CD4-positive, alpha-beta T cell treated with Interleukin-17A for 1 hour (primary cell): ENCODE measurements at regions not wholly inside any gene's neighbourhood (a gene's known extent, or its start where the extent isn't known, plus 50 kb on each side); places are given as distances from the start of the nearest gene placed in this dataset.
"Not testable (repeated sequence)": the region's sequence is repeated elsewhere in the genome, so short reads cannot be mapped to it uniquely, and the experiment has no call there.

ENCODE experiments used
- DNase-seq: peaks from one replicate; pipeline ENCODE4 v3.0.0-alpha.2; 2020

DNA sequence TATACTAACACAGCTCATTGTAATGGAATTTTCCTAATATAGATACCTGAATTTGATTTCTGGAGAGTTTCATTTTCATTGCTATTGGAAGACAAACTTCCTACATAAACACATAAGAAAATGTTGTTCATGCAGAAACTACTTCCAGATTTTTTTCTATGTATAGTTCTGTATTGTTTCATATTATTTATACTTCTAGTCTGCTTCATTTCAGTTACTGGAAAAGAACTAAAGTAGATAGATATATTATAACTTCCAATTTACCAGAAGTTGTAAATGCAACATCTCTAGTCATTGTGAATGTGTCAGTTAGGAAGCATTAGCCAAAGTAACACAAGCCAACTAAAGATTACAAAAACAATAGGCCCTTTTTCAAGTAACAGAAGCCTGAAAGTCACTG, 147.3 kb upstream of the ZNF385D start:
- DNase-seq, result no peak

DNA sequence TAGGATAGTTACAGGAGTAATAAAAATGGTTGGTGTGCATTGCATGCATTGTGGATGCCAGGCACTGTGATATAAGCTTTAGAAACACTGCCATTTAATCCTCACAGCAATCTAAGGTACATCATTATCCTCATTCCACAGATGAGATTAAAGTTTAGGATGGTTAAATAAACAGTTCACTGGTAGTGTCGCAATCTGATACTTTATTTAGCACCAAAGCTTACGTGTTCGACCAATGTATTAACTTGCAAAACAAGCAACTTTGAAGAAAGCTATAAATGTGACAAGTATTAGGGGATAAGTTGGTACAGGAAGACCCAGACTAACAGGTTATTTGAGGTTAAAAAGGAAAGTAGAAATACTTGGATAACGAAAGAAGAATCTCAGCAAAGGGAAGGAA, 150.5 kb upstream of the ZNF385D start:
- no peak for DNase-seq

DNA sequence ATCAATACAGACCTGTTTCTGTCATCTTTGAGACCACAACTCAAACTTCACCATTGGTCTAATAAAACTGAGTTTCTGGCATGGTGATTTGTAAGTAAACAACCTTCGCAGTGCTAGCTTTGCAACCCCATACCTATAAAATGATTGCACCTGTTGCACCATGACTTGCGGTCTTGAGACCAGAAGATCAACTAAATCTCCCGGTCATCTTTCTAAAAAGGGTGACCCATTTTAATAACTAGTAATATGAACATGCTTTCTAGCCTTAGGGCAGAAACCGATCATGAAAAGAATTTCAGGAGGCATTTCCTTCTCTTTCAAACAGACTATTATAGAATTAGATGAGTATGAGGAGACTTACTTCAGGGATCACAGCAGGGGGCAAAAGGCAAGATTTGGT, 151.9 kb upstream of the ZNF385D start:
- no peak for DNase-seq

DNA sequence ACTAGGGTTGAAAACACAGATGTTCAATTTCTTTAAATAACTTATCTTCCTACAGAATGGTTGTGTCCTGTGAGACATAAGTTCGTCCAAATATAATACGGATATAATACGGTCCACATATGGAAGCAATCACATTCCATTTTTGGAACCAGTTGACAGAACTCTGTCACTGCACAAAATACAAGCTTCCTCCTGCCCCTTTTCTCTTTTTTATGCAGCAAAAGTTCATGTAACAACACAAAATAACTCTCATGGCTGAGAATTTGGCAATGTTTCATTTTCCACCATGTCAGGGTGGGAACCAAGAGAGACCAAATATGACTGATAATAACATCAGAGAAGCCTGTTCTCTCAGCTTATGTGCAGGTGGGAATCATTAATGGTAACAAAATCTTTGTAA, 158.1 kb upstream of the ZNF385D start:
- no peak for DNase-seq

DNA sequence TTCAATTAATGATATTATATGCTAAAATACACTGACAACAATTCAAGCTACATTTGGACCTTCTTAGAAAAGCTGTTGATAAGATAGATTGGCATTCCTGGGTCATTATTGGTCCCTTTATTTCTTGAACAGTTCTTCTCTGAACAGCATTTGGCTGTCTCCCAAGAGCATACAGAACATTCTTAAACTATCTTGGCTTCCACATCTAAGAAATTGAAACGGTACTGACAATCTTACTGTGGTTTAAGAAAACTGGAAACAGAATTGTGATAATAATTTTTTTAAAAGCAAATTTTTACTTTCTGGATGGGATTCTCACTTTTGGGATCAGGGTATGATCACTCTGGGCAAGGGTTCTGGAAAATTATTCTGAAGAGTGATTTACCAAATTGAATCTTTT, 161.7 kb upstream of the ZNF385D start:
- no peak for DNase-seq

DNA sequence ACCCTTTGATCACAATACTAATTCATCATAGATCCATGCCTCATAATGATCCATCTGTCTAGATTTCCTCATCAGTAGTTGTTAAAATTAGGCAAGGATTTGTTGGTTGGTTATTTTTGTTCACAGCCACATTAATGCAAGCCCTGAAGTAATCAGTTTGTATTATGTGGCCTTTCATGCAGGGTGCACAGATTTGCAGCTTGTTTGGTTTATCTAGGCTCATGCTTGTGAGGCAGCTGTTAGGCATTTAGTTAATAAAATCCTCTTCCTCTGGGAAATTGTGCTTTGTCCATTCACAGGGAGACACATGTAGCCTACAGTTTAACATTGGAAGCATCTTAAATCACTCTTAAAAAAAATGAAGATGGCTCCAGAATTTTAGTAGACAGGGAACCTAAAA, 162.8 kb upstream of the ZNF385D start:
- DNase-seq, result no peak

DNA sequence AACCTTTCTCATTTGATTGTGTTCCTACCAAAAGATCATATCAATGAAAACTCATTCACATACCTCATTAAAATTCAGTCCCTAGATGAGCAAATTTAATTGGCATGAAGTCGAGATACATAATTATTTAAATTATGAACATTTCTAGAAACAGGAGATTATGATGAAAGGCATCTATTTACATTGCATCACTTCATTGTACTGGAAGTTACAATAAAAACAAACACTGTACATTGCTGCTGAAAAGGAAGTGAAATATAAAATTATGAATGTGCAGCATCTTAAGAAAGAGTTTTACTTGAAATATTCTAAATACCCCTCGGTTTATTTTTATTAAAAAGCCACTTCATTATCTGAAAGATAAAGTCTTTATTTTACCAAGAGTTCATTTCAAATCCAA, 163.4 kb upstream of the ZNF385D start:
- DNase-seq, result no peak

DNA sequence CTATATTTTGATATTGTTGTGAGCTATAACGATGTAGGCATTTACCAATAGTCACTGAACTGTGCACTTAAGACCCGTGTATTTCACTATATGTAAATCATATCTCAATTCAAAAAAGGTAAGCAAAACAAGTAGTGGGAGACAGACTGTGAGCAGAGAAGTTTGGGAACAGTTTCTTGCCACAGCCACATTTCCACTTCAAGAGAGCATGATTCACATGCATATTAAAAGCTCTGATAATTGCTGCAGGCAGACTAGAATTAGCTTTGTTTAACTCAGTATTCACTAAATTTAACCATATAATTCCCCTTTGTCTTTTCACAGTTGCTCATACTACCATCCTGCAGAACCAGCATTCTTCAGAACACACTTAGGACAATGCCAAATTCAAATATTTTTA, 168.4 kb upstream of the ZNF385D start:
- no peak for DNase-seq

DNA sequence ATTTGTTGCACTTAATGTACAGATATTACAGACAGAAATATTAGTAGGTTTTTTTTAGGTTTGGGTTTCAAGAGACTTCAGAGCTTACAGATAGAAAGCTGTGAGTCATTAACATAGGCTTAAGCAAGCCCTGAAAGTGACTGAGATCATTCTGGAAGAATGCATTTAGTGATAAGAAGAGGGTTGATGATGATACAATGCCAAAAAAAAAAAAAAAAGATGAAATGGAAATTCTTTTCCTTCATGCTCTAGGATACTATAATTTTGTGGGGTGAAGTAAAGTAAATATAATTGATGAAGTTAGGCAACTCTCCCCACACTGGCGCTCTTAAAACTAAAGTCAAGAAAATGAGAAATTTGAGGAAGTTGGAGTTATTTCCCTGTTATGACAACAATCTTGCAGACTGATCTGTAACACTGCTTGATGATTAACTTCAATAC, 169.4 kb upstream of the ZNF385D start:
- no peak for DNase-seq

DNA sequence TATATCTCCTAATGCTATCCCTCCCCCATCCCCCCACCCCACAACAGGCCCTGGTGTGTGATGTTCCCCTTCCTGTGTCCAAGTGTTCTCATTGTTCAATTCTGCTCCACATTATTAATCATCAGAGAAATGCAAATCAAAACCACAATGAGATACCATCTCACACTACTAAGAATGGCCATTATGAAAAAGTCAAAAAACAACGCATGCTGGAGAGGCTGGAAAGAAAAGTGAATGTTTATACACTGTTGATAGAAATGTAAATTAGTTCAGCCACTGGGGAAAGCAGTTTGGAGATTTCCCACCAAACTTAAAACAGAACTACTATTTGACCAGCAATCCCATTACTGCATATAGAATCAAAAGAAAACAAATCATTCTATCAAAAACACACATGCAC, 172.1 kb upstream of the ZNF385D start:
- not testable (repeated sequence) for DNase-seq

DNA sequence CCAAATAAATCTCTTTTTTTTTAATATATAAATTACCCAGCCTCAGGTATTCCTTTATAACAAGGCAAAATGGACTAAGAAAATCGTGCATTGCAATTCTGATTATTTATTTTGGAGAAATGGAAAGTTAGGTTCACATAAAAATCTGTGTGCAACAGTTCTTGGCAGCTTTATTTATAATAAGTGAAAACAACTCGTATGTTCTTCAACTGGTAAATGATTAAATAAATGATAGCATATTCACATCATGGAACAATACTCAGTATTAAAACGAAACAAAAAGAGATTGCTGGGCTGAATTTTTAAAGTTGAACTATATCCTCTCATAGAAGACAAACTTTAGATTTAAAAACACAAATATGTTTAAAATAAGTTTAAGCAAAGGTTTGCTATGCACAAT, 176.3 kb upstream of the ZNF385D start:
- DNase-seq, result no peak

DNA sequence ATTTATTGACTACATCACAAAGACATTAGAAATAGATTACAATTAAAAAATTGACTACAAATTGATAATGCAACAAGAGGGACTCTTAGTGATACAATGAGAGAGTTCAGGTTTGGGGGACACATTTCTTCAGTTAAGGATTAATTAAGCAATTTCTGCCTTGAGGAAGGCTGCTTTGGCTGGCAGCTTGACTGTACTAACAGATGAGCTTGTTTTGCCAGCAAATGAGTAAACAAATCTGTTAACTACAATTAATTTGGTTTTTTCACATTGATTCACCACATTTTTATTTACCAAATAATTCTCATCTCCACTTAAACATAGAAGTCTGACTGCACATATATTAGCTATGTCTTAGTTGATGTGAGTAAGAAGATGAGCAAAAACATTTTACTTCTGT, 183.6 kb upstream of the ZNF385D start:
- DNase-seq, result no peak

DNA sequence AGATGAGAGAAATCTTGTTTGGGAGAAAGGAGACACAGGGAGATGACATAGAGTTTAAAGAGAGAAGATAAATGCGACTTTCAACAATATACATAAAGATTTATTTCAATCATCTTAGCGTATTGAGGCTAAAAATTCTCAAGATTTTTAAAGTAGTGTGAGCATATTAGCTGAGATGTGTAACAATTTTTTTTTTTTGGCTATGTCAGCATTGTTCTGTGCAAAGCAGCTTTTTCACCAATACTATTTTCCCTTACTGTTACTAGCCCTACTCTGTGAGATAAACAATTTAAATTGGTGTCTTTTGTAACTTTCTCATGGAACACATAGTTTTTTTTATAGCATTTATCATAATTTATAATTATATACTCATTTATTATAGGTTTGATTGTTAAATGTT, 185.2 kb upstream of the ZNF385D start:
- no peak for DNase-seq

DNA sequence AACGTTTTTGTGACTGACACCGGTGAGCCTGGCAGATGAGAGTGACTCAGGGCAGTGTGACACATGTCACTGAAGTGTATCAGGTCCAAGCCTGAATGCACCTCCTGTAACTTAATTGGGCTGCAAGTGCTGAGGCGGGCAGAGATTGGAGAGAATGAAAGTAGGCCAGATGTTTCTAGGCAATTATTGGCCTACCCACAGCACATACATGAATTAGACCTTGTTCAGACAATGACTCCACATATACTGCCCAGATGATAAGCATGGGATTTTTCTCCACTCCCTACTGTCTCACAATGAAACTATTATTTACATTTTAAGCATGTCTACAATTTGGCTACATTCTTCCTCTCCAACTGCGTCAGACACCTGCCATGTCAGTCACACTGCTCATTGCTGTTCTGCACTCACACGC, 187.3 kb upstream of the ZNF385D start:
- DNase-seq, result no peak

DNA sequence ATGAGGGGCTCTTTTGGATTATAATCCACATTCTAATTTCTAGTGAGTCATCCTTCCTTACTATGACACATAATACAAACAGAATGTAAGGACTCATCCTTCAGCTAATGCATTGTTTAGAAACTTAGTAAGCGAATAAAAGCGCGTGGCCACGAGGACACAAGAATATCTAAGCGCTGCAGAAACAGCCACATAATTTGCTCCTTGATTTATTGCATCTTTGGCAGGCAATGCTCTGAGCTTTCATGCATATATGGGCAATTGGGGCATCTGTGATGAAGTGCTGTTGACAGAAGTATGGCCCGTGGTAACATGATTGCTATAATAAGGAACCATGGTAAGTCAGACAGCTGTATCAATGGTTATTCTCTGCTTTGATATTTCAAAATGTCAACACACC, 191.3 kb upstream of the ZNF385D start:
- no peak for DNase-seq

DNA sequence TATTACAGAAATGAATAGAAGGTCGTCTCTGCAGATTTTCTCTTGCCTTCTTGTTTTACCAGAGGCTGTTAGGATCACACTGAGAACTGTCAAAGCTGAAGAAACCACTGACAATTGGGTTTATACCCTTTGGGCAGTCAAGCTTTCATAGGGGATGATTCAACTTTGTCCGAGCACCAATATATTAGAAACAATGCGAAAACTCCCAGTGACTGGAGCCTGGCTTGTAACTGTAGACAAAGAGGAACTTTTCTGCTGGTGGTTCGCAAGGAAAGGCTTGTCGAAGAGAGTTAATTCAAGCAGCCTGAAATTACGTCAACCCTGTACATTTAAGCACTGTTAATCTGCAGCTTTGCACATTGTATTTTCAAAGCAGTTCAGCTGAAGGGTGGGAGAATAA, 193.2 kb upstream of the ZNF385D start:
- DNase-seq, result no peak

DNA sequence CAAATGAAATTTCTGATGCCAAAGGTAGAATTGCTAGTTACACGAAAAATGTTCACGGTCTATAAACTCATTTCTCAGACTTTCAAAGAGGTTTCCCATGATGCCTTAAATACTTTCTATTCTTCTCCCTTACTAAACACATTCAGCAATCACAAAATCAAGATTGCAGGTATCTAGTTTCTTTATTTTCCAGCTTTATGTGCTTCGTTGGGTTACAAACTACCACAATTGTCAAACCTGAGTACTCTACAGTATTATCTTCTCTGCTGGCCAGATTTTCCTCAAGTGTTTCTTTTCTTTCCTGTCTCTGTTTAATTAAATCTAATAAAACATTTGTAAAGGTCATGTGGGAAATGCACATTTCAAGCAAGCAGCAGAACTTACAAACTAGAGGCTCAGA, 201.8 kb upstream of the ZNF385D start:
- DNase-seq, result no peak

DNA sequence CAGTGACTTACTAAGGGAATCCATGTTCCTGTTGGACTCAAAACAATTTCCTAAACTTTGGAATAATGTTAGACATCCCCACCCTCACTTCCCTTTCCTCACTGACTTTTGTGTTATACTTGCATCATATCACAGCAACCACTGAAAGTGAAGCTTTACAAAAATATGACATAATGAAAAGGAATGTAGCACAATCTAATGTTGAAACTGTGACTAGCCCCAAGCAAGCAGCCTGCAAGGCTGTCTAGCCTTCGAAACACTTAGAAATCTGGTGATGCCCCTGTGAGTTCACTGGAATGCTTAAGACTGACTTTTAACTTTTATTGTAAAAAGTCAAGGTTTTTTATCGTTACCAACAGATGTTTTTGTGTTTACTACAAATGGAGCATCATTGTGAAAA, 203.7 kb upstream of the ZNF385D start:
- DNase-seq, result no peak

DNA sequence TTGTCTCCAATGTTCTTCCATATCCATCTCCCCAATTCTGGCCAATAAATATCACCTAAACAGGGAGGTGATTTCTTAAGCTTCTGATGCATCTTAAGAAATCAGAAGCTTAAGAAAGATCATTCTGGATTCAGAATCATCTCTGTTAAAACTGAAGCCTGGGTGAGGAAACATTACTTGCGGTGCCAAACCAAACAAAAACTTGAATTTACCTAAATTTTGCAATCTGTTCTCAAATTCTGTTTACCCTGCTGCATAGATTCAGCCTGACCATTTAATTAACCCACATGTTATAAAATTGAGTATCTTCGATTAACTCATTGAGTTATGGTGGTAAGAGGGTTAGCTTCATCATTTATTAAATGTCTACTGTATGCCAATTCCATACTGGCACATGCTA, 204.4 kb upstream of the ZNF385D start:
- DNase-seq, result no peak

DNA sequence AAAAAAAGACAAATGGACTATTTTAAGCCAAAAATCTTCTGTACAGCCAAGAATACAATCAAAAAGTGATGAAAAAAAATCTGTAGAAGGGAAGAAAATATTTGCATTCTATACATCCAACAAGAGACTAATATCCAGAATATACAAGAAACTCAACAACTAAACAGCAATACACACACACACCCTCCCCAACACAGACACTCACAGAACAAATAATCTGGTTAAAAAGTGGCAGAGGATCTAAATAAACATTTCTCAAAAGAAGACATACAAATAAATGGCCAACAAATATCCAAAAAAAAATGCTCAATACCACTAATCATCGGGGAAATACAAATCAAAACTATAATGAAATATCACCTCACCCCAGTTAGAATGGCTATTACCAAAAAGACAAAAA, 209.0 kb upstream of the ZNF385D start:
- no peak for DNase-seq

DNA sequence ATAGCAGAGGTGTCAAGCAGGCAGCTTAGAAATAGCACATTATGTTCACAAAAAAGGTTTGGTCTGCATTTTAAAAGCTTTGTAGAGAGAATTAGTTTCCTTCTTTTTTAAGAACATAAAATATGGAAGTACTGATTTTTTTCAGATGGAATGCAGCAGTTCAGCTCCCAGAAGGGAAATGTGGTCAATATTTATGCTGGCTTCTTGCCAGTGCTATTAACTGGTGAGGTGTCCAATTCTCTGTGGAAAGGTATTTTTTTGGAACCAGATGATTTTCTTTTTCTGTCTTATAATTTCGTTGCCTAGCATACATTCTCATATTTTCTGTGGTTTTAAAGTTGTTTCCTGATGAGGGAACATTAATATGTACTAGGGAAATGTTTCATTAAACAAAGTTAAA, 211.4 kb upstream of the ZNF385D start:
- no peak for DNase-seq

DNA sequence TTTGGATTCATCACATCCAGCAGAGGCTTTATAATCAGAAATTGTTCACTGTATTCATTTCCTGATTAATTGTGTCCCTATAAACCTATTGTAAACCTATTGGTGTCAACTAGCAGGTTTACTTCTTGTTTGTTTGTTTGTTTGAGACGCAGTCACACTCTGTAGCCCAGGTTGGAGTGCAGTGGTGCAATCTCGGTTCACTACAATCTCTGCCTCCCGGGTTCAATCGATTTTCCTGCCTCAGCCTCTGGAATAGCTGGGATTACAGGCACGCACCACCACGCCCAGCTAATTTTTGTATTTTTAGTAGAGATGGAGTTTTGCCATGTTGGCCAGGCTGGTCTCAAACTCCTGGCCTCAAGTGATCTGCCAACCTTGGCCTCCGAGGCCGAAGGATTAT, 215.4 kb upstream of the ZNF385D start:
- not testable (repeated sequence) for DNase-seq

DNA sequence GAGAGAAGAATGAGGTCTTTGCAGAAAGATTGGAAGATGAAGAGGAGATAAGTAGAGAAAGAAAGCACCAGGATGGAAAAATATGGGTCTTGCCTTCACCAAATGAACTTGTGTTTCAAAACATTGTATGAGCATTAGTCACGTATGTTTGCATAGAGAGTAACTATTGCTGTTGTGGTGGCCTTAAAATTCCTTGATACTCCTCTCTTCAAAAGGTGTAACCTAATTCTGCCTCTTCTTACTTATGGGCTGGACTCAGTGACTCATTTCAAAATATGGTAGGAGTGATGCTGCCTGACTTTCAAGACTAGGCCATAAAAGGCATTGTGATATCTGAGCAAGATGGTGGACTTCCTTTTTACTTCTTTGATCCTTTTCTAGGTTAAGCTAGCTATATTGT, 228.7 kb upstream of the ZNF385D start:
- DNase-seq, result no peak

DNA sequence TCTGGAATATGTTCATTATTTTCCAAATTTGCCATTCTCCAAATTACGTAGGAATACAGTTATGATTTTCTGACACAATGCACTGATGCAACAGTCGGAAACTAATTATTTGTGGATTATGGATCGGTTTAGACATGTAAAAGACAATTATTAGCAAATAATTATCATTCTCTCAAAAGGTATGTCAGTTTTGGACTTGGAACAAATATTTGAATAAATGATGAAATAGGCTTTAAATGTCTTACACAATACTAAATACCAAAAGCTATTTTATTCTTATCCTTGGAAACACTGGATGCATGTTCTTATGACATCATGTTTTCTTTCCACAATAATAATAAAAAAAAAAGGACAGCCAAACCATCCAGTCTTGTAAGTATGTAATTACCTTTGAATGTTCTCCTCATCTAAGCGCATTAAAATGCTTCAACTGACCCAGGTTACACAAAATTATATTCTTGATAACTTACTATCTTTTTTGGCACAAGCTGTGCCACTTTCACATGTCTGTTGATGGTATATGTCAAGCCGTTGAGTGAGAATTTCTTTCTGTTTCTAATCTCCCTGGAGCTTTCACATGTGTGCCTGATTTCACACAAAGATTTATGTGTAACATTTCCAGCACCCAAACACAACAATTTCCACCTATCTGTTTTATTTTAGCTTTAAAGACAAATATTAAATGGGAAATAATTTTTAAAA, 238.5 kb upstream of the ZNF385D start:
- DNase-seq, result no peak

DNA sequence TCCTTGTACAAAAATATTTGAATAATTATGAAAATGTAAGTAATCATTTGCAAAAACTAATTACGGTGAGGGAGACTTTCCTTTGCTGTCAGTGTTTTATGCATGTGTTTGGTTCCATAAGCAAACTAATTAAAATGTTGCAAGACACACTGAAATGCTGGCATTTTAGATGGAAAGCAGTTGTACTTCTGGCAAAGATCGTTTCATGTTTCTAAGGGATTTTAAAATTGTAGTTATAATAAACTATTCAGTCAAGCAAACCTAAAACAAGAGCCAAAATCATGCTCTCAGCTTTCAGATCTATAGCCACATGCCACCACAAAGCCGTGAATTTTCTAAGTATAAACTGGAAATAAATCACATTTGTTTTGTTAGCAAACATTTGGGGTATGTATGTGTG, 240.1 kb upstream of the ZNF385D start:
- no peak for DNase-seq
